Astrocyte of the cerebellum (primary cell): ENCODE measurements at regions not wholly inside any gene's neighbourhood (a gene's known extent, or its start where the extent isn't known, plus 50 kb on each side); places are given as distances from the start of the nearest gene placed in this dataset.
A peak's percentile ranks its signal among the peaks of the same experiment; 100 is the strongest.
"Not testable (repeated sequence)": the region's sequence is repeated elsewhere in the genome, so short reads cannot be mapped to it uniquely, and the experiment has no call there.

ENCODE experiments used
- DNase-seq: peaks from one replicate; pipeline ENCODE4 v3.0.0-alpha.2; 2011; ENCODE audit warnings: low read depth
- H3K4me3 ChIP-seq: 2 replicates; pipeline ENCODE4 v1.5.1; 2011; ENCODE audit warnings: mild to moderate bottlenecking, low read depth, low read length, moderate library complexity
- CTCF ChIP-seq: IDR thresholded peaks from 2 replicates; pipeline ENCODE4 v1.5.1; 2012; ENCODE audit warnings: low read length, low read depth, moderate library complexity, mild to moderate bottlenecking; ENCODE audit errors: missing control alignments
- in situ Hi-C: cut with HindIII; loops from 2 replicates; pipeline ENCODE4 v1.10.0; 2017; ENCODE audit warnings: low sequenced_read_pairs

GRCh38 chr21:15309022-15309590 lies 244.3 kb upstream of the NRIP1 start:
- no peak overlapping the region for H3K4me3 ChIP-seq
- in situ Hi-C loops = no loop called here
- peak; percentile 11 for DNase-seq
- TF ChIP-seq CTCF = no peak

- no peak for DNase-seq
- in situ Hi-C loops = no loop called here
- no peak overlapping the region for H3K4me3 ChIP-seq
- no peak for TF ChIP-seq CTCF
Measured at GRCh38 chr21:15309721-15310120, 244.9 kb upstream of the NRIP1 start.

- H3K4me3 ChIP-seq = no peak overlapping the region
- no peak for TF ChIP-seq CTCF
- in situ Hi-C loops = no loop called here
- no peak for DNase-seq
Measured at GRCh38 chr21:15311510-15311909, 246.7 kb upstream of the NRIP1 start.

- in situ Hi-C loops, DNase-seq, H3K4me3 ChIP-seq: not testable (repeated sequence)
Measured at GRCh38 chr21:15317034-15317433, 252.2 kb upstream of the NRIP1 start.

GRCh38 chr21:15319727-15320126 lies 254.9 kb upstream of the NRIP1 start:
- DNase-seq = no peak
- TF ChIP-seq CTCF = no peak
- in situ Hi-C loops = no loop called here
- no peak overlapping the region for H3K4me3 ChIP-seq

GRCh38 chr21:15324542-15324941 lies 259.7 kb upstream of the NRIP1 start:
- no peak for DNase-seq
- in situ Hi-C loops = no loop called here
- TF ChIP-seq CTCF = no peak
- no peak overlapping the region for H3K4me3 ChIP-seq

- in situ Hi-C loops = no loop called here
- DNase-seq = no peak
- no peak for TF ChIP-seq CTCF
- no peak overlapping the region for H3K4me3 ChIP-seq
Measured at GRCh38 chr21:15326032-15326867, 261.4 kb upstream of the NRIP1 start.
